GM20000 (cell line): ENCODE measurements at regions not wholly inside any gene's neighbourhood (a gene's known extent, or its start where the extent isn't known, plus 50 kb on each side); places are given as distances from the start of the nearest gene placed in this dataset.

ENCODE experiments used
- DNase-seq: peaks from one replicate; pipeline ENCODE4 v3.0.0; 2012; ENCODE audit warnings: low spot score
- TF ChIP-seq, protein P1 (sequence below): IDR thresholded peaks from 2 replicates; pipeline ENCODE4 v1.5.1; 2012; ENCODE audit warnings: mild to moderate bottlenecking, control low read depth; ENCODE audit errors: extremely low read depth, missing control alignments

DNA sequence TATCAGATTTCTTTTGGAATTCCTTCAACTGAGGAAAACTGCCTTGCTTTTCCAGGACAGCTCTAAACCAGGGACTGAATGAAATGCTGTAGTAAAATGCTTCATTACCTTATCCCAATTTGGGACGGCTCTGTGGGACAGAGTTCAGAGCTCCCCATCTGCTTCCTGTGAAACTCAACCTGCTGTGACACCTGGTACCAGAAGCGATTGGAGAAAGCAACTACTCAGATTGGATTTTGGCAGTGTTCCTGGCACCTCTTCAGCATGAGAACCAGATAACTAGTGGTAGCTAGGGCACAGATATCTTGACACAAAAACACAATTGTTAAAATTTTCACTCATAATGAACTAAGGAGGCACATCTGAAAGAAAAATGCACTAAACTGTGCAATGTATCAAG, 539.1 kb downstream of the SI start:
- DNase-seq: no peak
- TF ChIP-seq, protein P1, sequence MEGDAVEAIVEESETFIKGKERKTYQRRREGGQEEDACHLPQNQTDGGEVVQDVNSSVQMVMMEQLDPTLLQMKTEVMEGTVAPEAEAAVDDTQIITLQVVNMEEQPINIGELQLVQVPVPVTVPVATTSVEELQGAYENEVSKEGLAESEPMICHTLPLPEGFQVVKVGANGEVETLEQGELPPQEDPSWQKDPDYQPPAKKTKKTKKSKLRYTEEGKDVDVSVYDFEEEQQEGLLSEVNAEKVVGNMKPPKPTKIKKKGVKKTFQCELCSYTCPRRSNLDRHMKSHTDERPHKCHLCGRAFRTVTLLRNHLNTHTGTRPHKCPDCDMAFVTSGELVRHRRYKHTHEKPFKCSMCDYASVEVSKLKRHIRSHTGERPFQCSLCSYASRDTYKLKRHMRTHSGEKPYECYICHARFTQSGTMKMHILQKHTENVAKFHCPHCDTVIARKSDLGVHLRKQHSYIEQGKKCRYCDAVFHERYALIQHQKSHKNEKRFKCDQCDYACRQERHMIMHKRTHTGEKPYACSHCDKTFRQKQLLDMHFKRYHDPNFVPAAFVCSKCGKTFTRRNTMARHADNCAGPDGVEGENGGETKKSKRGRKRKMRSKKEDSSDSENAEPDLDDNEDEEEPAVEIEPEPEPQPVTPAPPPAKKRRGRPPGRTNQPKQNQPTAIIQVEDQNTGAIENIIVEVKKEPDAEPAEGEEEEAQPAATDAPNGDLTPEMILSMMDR: no peak

DNA sequence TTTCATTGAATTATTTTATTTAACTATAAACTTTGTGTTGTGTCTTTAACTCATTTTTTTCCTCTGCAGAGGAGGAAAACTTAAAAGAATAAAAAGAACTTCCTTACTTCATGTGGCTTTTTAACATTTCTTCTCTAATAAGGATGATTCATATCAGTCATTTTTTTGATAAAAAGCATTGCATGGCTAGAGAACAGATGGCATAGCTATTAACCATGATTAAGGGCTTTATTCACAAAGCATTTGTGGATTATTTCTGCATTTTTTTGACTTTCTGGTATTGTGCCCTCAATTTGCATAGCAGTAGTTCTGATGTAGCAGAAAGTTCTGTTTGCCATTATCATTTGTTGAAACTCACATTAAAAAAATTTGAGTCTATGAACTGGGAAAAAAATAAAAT, 540.8 kb downstream of the SI start:
- TF ChIP-seq, protein P1: no peak
- no peak for DNase-seq

DNA sequence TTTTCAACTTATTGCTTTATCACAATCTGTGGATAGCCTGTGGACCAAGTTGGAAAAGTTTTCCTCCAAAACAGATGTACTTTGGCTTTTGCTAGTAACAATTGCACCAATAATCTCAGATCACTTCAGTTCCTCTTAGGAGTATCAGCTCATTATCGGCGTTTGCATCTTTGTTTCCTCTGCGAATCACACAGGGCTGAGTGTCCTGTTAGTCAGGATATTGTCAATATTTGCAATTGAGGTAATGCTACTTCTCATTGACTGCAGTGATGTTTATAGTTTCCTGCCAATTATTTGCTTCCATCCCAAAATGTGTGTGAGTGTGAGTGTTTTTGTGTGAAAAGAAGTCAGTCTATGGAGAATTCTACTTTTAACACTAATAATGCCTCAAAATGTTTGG, 545.0 kb downstream of the SI start:
- no peak for DNase-seq
- TF ChIP-seq, protein P1: no peak

DNA sequence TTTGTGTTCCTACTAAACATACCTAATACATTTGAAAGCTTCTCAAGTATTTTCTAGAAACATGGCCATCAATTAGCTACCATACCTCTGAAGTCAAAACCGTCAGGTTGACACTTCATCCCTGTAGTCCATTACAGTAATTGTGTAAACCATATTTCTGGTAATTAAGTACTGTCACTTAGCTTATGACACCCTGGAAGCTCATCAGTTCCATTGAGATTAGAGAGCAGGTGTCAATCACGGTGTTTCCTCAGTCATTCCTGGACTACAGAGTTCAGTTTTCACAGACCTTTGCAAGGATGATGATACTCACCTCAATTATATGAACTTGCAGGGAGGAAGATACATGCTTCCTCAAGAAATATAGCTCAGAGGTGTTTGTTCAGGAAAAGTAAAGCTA, 552.0 kb downstream of the SI start:
- no peak for DNase-seq
- TF ChIP-seq, protein P1: no peak

DNA sequence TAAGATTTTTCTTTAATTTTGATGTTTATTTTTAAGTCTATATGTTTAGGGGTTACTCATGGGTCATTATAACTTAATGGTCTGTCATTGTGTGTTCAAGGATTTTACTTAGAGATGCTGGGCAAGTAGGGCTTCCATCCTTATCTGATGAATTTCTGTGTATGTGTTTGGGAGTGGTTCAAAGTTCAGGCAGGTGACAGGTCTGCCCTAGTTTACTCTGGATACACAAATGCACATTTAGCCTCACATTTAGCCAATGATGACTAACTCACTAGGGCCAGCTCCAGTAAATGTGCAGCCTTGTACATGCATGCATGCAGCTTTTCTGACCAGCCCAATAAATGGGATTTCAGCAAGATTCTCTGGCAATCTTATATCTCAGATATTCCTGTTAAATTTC, 554.1 kb downstream of the SI start:
- no peak for DNase-seq
- TF ChIP-seq, protein P1: no peak

DNA sequence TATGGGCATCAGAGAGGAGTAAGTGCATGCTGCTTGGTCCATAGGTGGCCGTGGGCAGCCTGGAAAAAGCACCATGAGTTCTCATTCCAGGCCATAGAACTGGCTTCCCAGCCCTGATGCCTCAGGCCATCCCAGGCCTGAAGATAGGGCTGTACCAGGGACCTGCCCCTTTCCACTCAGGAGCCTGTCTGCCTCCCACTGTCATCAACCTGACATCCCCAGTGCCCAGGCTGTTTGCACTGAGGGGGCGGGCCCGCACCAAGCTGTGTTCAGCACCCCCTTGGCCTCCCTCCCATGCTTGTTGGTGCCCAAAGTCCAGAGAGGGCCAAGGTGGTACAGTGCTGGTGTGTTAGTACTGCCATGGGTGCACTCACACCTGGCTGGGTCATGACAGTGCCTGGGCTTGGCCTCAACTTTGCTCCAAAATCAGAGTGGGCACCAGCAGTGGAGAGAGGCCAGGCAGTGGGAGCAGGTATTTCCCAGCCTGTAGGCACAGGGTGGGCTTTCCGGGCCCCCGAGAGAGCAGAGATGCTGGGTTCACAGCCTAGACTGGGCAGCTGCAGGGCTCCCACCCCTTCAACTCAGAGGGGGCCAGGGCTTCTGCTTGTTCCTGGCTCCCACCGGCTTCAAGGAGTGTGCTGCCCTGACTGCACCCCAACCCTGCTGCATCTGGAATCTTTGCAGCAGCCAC, 556.1 kb downstream of the SI start:
- no peak for DNase-seq
- TF ChIP-seq, protein P1: no peak

DNA sequence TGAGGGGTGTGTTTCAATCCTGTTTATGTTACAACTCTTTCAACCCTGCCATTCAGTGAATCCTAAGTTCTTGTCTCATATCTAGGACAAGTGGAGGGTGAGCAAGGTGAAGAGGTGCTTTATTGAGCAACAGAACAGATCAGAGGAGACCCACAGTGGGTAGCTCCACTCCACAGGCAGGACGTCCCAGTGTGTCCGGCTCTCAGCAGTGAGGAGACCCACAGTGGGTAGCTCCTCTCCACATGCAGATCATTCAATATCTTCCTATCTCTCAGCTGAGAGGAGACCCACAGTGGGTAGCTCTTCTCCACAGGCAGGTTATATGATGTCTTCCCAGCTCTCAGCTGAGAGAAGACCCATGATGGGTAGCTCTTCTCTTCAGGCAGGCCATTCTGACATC, 556.7 kb downstream of the SI start:
- TF ChIP-seq, protein P1: no peak
- no peak for DNase-seq
